ENCODE measurements at regions not wholly inside any gene's neighbourhood (a gene's known extent, or its start where the extent isn't known, plus 50 kb on each side); places are given as distances from the start of the nearest gene placed in this dataset.
"Not testable (repeated sequence)": the region's sequence is repeated elsewhere in the genome, so short reads cannot be mapped to it uniquely, and the experiment has no call there.

GRCh38 chr4:189232274-189232673 is 708.4 kb upstream of the FRG1 start:
- no peak overlapping the region for H3K4me3 ChIP-seq
- no peaks in the 10 kb centered on the region for H3K36me3 ChIP-seq
- no peak for DNase-seq (ENCODE audit: low spot score)
- no peak for ATAC-seq (ENCODE audit: insufficient number of reproducible peaks, low FRiP score, low read depth)
- peaks cover 0 to 3% of the 10 kb centered on the region in 2 donors for H3K4me1 ChIP-seq (ENCODE audit: control insufficient read depth in 1 of 2, low read depth in 2 of 2)
- TF ChIP-seq CTCF (IDR thresholded peaks at IDR 0.05): no peak
- H3K9me3 ChIP-seq: no peaks in the 10 kb centered on the region
- H3K27ac ChIP-seq: no peak overlapping the region
- H3K27me3 ChIP-seq (replicated peaks; ENCODE audit: insufficient read depth): no peaks in the 10 kb centered on the region

- DNase-seq (ENCODE audit: low spot score); H3K9me3 ChIP-seq; H3K4me1 ChIP-seq (ENCODE audit: control insufficient read depth in 1 of 2, low read depth in 2 of 2); ATAC-seq (ENCODE audit: insufficient number of reproducible peaks, low FRiP score, low read depth); H3K27me3 ChIP-seq (replicated peaks; ENCODE audit: insufficient read depth); H3K36me3 ChIP-seq; H3K27ac ChIP-seq; H3K4me3 ChIP-seq: not testable (repeated sequence)
These were observed 706.9 kb upstream of the FRG1 start for GRCh38 chr4:189233754-189234153.

GRCh38 chr4:189234948-189235347 is 705.7 kb upstream of the FRG1 start:
- H3K27ac ChIP-seq; H3K36me3 ChIP-seq; ATAC-seq (ENCODE audit: insufficient number of reproducible peaks, low FRiP score, low read depth); H3K4me1 ChIP-seq (ENCODE audit: control insufficient read depth in 1 of 2, low read depth in 2 of 2); H3K27me3 ChIP-seq (replicated peaks; ENCODE audit: insufficient read depth); H3K9me3 ChIP-seq; H3K4me3 ChIP-seq; DNase-seq (ENCODE audit: low spot score): not testable (repeated sequence)

GRCh38 chr4:189235599-189235998 is 705.1 kb upstream of the FRG1 start:
- no peak for ATAC-seq (ENCODE audit: insufficient number of reproducible peaks, low FRiP score, low read depth)
- H3K4me3 ChIP-seq: no peak overlapping the region

GRCh38 chr4:189236321-189236720 is 704.4 kb upstream of the FRG1 start:
- not testable (repeated sequence) for ATAC-seq (ENCODE audit: insufficient number of reproducible peaks, low FRiP score, low read depth); H3K27ac ChIP-seq; DNase-seq (ENCODE audit: low spot score); H3K36me3 ChIP-seq; H3K4me1 ChIP-seq (ENCODE audit: control insufficient read depth in 1 of 2, low read depth in 2 of 2); H3K4me3 ChIP-seq; H3K9me3 ChIP-seq; H3K27me3 ChIP-seq (replicated peaks; ENCODE audit: insufficient read depth)

More at GRCh38 chr4:189235599-189235998, 705.1 kb upstream of the FRG1 start:
- Histone ChIP-seq H3K4me1 (ENCODE audit: control insufficient read depth in 1 of 2, low read depth in 2 of 2) (peaks cover 0 to 3% of the 10 kb centered on the region in 2 donors), H3K36me3 (no peaks in the 10 kb centered on the region), H3K27ac (no peak overlapping the region), H3K27me3 (replicated peaks; ENCODE audit: insufficient read depth) (no peaks in the 10 kb centered on the region), H3K9me3 (no peaks in the 10 kb centered on the region)
- no peak for TF ChIP-seq CTCF (IDR thresholded peaks at IDR 0.05)
- DNase-seq (ENCODE audit: low spot score): no peak

- H3K27ac ChIP-seq: no peak overlapping the region
- ATAC-seq (ENCODE audit: insufficient number of reproducible peaks, low FRiP score, low read depth): no peak
- no peaks in the 10 kb centered on the region for H3K36me3 ChIP-seq
- peaks cover 0 to 3% of the 10 kb centered on the region in 2 donors for H3K4me1 ChIP-seq (ENCODE audit: control insufficient read depth in 1 of 2, low read depth in 2 of 2)
- no peaks in the 10 kb centered on the region for H3K9me3 ChIP-seq
- no peak for TF ChIP-seq CTCF (IDR thresholded peaks at IDR 0.05)
- H3K4me3 ChIP-seq: no peak overlapping the region
- DNase-seq (ENCODE audit: low spot score): no peak
- H3K27me3 ChIP-seq (replicated peaks; ENCODE audit: insufficient read depth): no peaks in the 10 kb centered on the region
These were observed 703.3 kb upstream of the FRG1 start for GRCh38 chr4:189237340-189237739.

GRCh38 chr4:189255636-189256035 is 685.0 kb upstream of the FRG1 start:
- H3K9me3 ChIP-seq: no peaks in the 10 kb centered on the region

More at GRCh38 chr4:189255636-189256035, 685.0 kb upstream of the FRG1 start:
- no peak for TF ChIP-seq CTCF (IDR thresholded peaks at IDR 0.05)
- Histone ChIP-seq H3K4me1 (ENCODE audit: control insufficient read depth in 1 of 2, low read depth in 2 of 2) (no peaks in the 10 kb centered on the region), H3K4me3 (no peak overlapping the region), H3K36me3 (no peaks in the 10 kb centered on the region), H3K27me3 (replicated peaks; ENCODE audit: insufficient read depth) (no peaks in the 10 kb centered on the region), H3K27ac (no peak overlapping the region)
- no peak for DNase-seq (ENCODE audit: low spot score)
- no peak for ATAC-seq (ENCODE audit: insufficient number of reproducible peaks, low FRiP score, low read depth)
